Activated CD8-positive, alpha-beta T cell treated with anti-CD3 and anti-CD28 coated beads, Interleukin-2, amount 10 ng/mL, durations not matched to agents 7 days and 5 days (primary cell): ENCODE measurements at regions not wholly inside any gene's neighbourhood (a gene's known extent, or its start where the extent isn't known, plus 50 kb on each side); places are given as distances from the start of the nearest gene placed in this dataset.

Experiments
- ATAC-seq: fragments of 150-1000 bp; cut with Tn5 transposase; one replicate; pipeline ENCODE4 v1.10.0; 2021; ENCODE audit warnings: moderate library complexity
- CTCF ChIA-PET: fragments of 350-600 bp; sonication (Branson Sonifier 250); formaldehyde crosslinking; loops from one replicate; lab custom pipeline; 2021; ENCODE audit warnings: antibody characterized with exemption; lab: Charles Lee
- POLR2A ChIA-PET: fragments of 350-600 bp; sonication (Branson Sonifier 250); formaldehyde crosslinking; loops from one replicate; lab custom pipeline; 2021; ENCODE audit warnings: antibody characterized with exemption; lab: Charles Lee
- DNase-seq: peaks from one replicate; pipeline ENCODE4 v3.0.0-alpha.2; 2020
- H3K27ac Mint-ChIP-seq: one replicate; pipeline ENCODE4 v1.8.0; 2021; ENCODE audit warnings: mild to moderate bottlenecking, mixed read lengths
- H3K27me3 Mint-ChIP-seq: one replicate; pipeline ENCODE4 v1.8.0; 2021; ENCODE audit warnings: low read depth, mixed read lengths
- H3K36me3 Mint-ChIP-seq: one replicate; pipeline ENCODE4 v1.8.0; 2021; ENCODE audit warnings: low read depth, mixed read lengths
- H3K4me1 Mint-ChIP-seq: one replicate; pipeline ENCODE4 v1.8.0; 2021; ENCODE audit warnings: low read depth, mixed read lengths
- H3K4me3 Mint-ChIP-seq: one replicate; pipeline ENCODE4 v1.8.0; 2021; ENCODE audit warnings: mild to moderate bottlenecking, mixed read lengths
- H3K9me3 Mint-ChIP-seq: one replicate; pipeline ENCODE4 v1.8.0; 2022; ENCODE audit warnings: mixed read lengths; ENCODE audit not compliant: insufficient read depth

DNA sequence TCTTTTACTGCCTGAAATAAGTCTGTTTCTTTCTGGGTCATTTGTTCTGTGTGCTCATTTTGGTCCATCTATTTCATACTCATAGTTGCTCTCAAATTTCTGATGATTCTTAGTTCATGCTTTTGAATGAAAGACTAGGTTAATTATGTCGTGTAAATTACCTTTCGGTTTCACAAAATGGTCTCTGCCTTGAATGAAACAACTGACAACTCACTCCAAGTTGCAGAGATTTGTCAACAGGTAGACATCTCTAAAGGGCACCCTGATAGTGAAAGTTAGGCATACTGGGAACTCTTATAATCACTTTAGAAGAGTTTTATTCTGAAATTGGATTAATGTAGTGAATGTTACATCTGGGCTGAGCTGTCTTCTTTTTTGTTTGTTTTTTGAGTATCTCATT, 726.9 kb downstream of the PDHA2 start:
- H3K36me3 Mint-ChIP-seq: no peaks in the 10 kb centered on the region
- H3K9me3 Mint-ChIP-seq: peaks cover 3% of the 10 kb centered on the region
- no peak overlapping the region for H3K4me3 Mint-ChIP-seq
- no peak for DNase-seq
- CTCF ChIA-PET: no interaction called here
- POLR2A ChIA-PET: no interaction called here
- H3K4me1 Mint-ChIP-seq: no peaks in the 10 kb centered on the region
- no peak overlapping the region for H3K27ac Mint-ChIP-seq
- H3K27me3 Mint-ChIP-seq: no peaks in the 10 kb centered on the region
- ATAC-seq: no peak

DNA sequence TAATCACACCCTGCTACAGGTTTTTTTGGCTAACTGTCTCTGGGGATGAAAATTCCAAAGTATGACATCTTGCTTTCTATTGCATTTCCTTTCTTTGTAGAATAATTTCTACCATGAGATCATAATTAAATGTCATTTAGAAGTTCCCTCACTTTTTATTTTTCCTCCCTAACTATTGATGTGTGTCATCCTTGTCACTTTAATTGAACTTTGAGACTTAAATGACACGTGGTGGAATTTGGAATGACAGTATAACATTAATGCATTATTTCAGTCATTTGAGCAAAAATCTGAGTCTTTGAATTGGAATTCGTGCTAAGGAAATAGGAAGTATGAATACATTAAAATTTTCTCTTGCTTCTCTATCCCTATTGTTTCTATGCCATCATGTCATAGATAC, 745.4 kb downstream of the PDHA2 start:
- Mint-ChIP-seq H3K4me3 (no peak overlapping the region), H3K9me3 (peaks cover 7% of the 10 kb centered on the region), H3K4me1 (no peaks in the 10 kb centered on the region), H3K27me3 (no peaks in the 10 kb centered on the region), H3K36me3 (no peaks in the 10 kb centered on the region), H3K27ac (no peak overlapping the region)
- no peak for ATAC-seq
- DNase-seq: no peak
- ChIA-PET CTCF (no interaction called here), POLR2A (no interaction called here)

DNA sequence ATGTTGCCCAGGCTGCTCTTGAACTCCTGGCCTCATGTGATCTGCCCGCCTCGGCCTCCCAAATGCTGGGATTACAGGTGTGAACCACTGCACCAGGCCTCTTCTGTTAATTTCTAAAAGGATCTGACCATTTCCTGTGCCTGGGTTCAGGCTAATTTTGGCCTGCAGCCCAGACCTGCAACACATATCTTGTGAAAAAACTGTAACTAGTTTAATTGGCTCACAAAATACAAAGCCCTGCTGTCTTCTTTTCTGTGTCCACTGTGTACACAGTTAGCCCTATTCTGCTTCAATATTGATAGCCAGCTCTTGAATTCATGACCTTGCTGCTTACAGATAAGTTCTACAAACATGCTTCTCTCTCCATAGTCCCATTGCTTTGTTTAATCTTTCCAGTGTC, 753.5 kb downstream of the PDHA2 start:
- no peak overlapping the region for H3K27ac Mint-ChIP-seq
- DNase-seq (no peak), ATAC-seq (no peak)
- H3K4me1 Mint-ChIP-seq: no peaks in the 10 kb centered on the region
- H3K27me3 Mint-ChIP-seq: no peaks in the 10 kb centered on the region
- CTCF ChIA-PET: no interaction called here
- peaks cover 7% of the 10 kb centered on the region for H3K9me3 Mint-ChIP-seq
- POLR2A ChIA-PET: interaction anchor here (0.6 kb wide), 1 partner anchor 70 kb away, joined by 3 read pairs; no protein-coding TSS in a partner anchor
- no peaks in the 10 kb centered on the region for H3K36me3 Mint-ChIP-seq
- no peak overlapping the region for H3K4me3 Mint-ChIP-seq

DNA sequence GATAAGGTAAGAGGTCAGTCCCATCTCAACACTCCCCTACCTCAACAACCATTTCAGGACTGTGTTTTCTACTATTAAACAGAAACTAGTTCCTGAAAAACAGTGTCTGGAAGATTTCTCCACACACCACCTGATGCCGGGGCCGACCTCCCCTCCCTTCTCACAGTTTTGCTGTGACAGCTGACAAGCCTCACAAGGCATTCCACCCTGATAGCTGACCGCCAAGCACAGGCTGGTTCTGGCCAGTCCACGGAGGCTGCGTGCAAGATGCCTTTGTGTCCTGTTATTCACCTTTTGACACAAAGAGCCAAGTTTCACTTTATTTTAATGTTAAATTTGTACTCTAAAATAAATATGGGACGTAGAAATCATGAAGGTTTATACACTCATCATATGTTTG, 758.6 kb downstream of the PDHA2 start:
- Mint-ChIP-seq H3K4me3 (no peak overlapping the region), H3K36me3 (no peaks in the 10 kb centered on the region), H3K4me1 (no peaks in the 10 kb centered on the region), H3K27ac (no peak overlapping the region), H3K27me3 (no peaks in the 10 kb centered on the region), H3K9me3 (peaks cover 3% of the 10 kb centered on the region)
- DNase-seq: no peak
- no peak for ATAC-seq
- ChIA-PET POLR2A (no interaction called here), CTCF (no interaction called here)

DNA sequence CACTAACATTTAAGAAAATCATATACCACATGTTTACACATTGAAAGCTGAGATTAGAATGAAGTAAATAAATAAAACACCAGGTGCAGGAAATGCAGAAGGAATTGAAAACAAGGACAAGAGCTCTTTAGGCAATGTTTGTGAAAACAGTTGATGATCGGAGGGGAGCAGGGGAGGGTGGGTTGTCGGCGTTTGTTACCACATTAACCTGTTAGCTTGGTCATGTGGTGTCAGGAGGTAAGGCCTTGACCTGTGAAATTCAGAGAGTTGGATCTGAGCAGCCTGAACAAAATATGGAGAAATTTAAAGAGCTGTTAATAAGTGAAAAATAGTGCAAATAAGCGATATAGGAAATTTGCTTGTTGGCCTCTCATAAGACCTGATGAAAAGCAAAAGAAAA, 759.9 kb downstream of the PDHA2 start:
- no peak for ATAC-seq
- Mint-ChIP-seq H3K4me3 (no peak overlapping the region), H3K27ac (no peak overlapping the region)

DNA sequence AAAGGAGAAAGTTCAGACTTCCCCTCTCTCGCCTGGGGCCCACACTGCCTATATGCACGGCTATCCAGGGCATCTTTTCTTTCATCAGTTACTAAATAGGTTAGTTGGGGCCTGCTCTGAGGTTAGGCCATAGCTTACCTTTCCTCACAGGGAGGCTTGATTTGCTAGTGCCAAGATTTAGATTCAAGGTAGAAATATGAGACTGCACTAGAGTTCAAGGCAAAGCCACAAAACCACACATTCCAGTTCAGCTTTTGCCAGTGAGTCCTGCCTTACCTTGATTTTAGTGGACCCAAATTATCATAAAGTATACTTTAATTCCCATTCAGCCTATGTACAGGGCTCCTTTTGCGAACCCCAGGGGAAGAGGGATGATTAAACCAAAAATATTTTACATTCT, 762.8 kb downstream of the PDHA2 start:
- Mint-ChIP-seq H3K27ac (no peak overlapping the region), H3K27me3 (no peaks in the 10 kb centered on the region)
- no peak for ATAC-seq

More for the DNA sequence above, 759.9 kb downstream of the PDHA2 start:
- H3K9me3 Mint-ChIP-seq: no peaks in the 10 kb centered on the region
- no peaks in the 10 kb centered on the region for H3K36me3 Mint-ChIP-seq
- POLR2A ChIA-PET: no interaction called here
- no peaks in the 10 kb centered on the region for H3K4me1 Mint-ChIP-seq
- DNase-seq: no peak
- H3K27me3 Mint-ChIP-seq: no peaks in the 10 kb centered on the region
- CTCF ChIA-PET: no interaction called here

DNA sequence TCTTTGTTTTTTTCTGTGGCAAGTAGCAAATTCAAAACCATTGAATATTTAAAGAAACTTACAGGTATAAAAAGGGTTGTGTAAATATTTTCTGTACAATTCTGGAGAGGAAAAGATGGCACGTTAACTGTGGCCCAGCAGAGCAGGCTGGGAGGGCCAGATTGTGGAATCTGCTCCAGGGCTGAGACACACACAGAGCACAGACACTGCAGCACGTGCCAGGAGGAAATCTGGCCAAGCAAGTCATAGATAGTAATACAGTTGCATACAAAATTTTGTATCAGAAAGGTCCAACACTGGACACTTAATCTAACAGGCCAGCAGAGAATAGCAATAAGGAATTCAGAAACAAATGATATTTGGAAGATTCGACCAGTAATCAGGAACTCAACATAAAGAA, 763.7 kb downstream of the PDHA2 start:
- H3K9me3 Mint-ChIP-seq: no peaks in the 10 kb centered on the region
- H3K27ac Mint-ChIP-seq: no peak overlapping the region
- no peaks in the 10 kb centered on the region for H3K36me3 Mint-ChIP-seq
- no peak overlapping the region for H3K4me3 Mint-ChIP-seq
- CTCF ChIA-PET: no interaction called here
- no peak for ATAC-seq
- POLR2A ChIA-PET: no interaction called here
- DNase-seq: no peak
- H3K27me3 Mint-ChIP-seq: no peaks in the 10 kb centered on the region
- H3K4me1 Mint-ChIP-seq: no peaks in the 10 kb centered on the region

More for the DNA sequence above, 762.8 kb downstream of the PDHA2 start:
- Mint-ChIP-seq H3K9me3 (no peaks in the 10 kb centered on the region), H3K4me3 (no peak overlapping the region), H3K4me1 (no peaks in the 10 kb centered on the region), H3K36me3 (no peaks in the 10 kb centered on the region)
- no peak for DNase-seq
- ChIA-PET CTCF (no interaction called here), POLR2A (no interaction called here)

DNA sequence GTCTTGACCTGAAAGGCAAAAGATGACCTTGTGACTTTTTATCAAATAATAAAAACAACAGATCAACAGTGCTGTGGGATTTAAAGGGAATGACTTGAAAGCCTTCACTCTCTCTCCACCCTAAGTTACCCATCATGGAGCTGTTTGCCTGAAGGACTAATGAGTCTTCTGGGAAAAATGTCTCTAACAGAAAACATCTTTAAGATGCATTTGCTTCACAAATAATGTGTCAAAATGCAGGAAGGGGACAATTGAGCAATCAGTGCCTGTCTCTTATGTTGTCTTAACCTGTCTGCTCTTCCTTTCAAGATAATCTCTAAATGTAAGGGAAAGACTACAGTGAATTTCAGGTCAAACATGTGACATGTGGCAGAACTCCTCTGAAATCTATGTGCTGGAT, 766.6 kb downstream of the PDHA2 start:
- ChIA-PET CTCF (no interaction called here), POLR2A (no interaction called here)
- Mint-ChIP-seq H3K9me3 (peaks cover 5% of the 10 kb centered on the region), H3K4me1 (no peaks in the 10 kb centered on the region), H3K27ac (no peak overlapping the region), H3K27me3 (no peaks in the 10 kb centered on the region), H3K36me3 (no peaks in the 10 kb centered on the region), H3K4me3 (no peak overlapping the region)
- DNase-seq (no peak), ATAC-seq (no peak)

DNA sequence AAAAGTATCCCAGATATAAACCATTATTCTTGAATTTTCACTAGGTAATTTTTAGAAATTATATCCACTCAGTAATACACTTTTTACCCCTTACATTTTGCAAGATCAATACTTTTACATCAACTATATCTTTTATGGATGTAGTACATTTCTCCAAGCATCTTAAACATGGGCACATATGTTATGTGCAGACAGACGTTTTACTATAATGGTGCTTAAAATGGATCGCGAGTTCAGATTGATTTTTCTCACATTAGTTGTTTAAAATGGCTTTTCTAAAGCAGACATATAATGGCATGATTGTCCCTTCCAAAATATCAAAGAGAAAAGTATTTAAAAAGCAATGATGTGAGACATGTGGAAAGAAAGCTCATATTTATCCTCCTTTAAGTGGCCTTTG, 786.1 kb downstream of the PDHA2 start:
- no peak overlapping the region for H3K4me3 Mint-ChIP-seq
- POLR2A ChIA-PET: no interaction called here
- no peak overlapping the region for H3K27ac Mint-ChIP-seq

DNA sequence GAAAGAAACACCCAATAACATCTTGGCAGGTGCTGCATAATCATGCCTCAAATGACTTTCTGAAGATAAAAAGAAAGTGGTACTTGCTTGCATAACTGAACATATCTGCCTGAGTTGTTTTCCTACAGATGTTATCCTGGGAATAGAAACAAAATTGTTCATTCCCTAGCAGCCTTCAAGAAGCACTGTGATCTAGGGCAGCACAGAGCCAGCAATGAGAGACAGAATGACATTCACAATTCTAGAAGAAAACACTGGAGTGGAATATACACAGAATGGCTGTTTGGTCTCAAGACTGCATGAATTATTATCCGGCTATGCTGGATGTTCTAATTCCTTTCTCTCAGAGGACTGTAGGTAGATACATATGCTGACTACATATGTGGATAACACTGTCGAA, 790.9 kb downstream of the PDHA2 start:
- no peaks in the 10 kb centered on the region for H3K9me3 Mint-ChIP-seq
- H3K36me3 Mint-ChIP-seq: no peaks in the 10 kb centered on the region
- DNase-seq (no peak), ATAC-seq (no peak)
- H3K4me1 Mint-ChIP-seq: no peaks in the 10 kb centered on the region
- no peaks in the 10 kb centered on the region for H3K27me3 Mint-ChIP-seq
- no peak overlapping the region for H3K4me3 Mint-ChIP-seq
- H3K27ac Mint-ChIP-seq: no peak overlapping the region
- POLR2A ChIA-PET: no interaction called here
- CTCF ChIA-PET: no interaction called here

More for the DNA sequence above, 786.1 kb downstream of the PDHA2 start:
- Mint-ChIP-seq H3K9me3 (no peaks in the 10 kb centered on the region), H3K4me1 (no peaks in the 10 kb centered on the region), H3K27me3 (no peaks in the 10 kb centered on the region), H3K36me3 (no peaks in the 10 kb centered on the region)
- CTCF ChIA-PET: no interaction called here
- DNase-seq (no peak), ATAC-seq (no peak)

DNA sequence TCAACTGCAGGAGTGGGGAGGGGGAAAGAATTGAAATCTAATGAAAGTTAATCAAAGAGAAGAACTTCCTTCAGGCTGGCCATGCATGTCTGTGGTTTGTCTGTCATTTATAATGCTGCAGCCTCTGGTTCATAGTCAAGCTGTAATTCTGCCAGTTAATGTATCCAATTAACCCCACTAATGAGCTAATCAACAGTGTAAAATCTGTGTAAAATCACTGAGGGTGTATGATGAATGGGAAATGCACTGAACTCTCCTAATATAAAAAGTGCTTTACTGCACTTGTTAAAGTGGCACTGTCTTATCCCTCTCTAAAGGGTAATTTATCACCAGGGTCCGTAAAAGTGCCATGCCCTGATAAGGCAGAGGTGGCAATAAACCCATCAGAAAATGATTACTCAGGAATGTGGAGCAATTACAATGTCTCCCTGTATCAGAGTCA, 798.1 kb downstream of the PDHA2 start:
- Mint-ChIP-seq H3K27ac (no peak overlapping the region), H3K4me3 (no peak overlapping the region), H3K9me3 (no peaks in the 10 kb centered on the region), H3K36me3 (no peaks in the 10 kb centered on the region), H3K4me1 (no peaks in the 10 kb centered on the region), H3K27me3 (no peaks in the 10 kb centered on the region)
- ATAC-seq (no peak), DNase-seq (no peak)
- CTCF ChIA-PET: no interaction called here
- POLR2A ChIA-PET: no interaction called here

DNA sequence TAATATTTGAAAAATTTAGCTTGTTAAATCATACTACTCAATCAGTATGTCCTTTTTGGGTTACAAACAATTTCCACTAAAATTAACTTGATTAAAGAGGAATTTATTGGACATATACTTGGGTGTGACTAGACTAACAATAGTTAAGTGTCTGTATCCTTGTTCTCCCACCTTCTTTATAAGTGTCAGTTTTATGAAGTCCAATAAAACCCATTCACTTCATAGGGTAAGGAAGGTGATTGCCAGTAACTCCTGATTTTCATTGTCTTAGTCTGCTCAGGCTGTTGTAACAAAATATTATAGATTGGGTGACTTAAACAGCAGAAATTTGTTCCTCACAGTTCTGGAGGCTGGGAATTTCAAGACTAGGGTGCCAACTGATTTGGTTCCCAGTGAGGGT, 800.0 kb downstream of the PDHA2 start:
- no peaks in the 10 kb centered on the region for H3K27me3 Mint-ChIP-seq
- ChIA-PET POLR2A (no interaction called here), CTCF (no interaction called here)
- DNase-seq (no peak), ATAC-seq (no peak)
- H3K36me3 Mint-ChIP-seq: no peaks in the 10 kb centered on the region
- H3K27ac Mint-ChIP-seq: no peak overlapping the region
- no peaks in the 10 kb centered on the region for H3K4me1 Mint-ChIP-seq
- no peaks in the 10 kb centered on the region for H3K9me3 Mint-ChIP-seq
- no peak overlapping the region for H3K4me3 Mint-ChIP-seq

DNA sequence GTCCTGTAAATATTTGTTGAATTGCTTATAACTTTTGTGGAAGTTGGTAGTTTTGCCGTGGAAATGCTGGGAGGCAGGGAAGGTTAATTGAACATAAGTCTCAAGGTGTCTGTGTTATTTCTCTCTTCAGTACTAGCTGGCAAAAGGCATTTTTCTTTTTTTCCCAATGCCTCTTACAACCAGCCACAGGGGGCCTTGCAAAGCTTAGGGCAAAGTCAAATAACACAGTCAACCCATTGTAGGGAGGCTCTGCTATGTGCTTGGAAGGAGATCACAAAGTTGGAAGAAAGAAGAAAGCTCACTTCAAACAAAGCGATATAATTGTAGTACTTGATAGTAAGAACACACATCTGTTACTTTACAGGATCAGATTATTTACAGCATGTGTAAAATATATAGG, 802.6 kb downstream of the PDHA2 start:
- Mint-ChIP-seq H3K9me3 (no peaks in the 10 kb centered on the region), H3K27me3 (no peaks in the 10 kb centered on the region), H3K4me3 (no peak overlapping the region), H3K4me1 (no peaks in the 10 kb centered on the region), H3K27ac (no peak overlapping the region), H3K36me3 (no peaks in the 10 kb centered on the region)
- ChIA-PET POLR2A (no interaction called here), CTCF (no interaction called here)
- no peak for ATAC-seq
- DNase-seq: no peak
